Vagina (tissue), 2 donors: ENCODE measurements at regions not wholly inside any gene's neighbourhood (a gene's known extent, or its start where the extent isn't known, plus 50 kb on each side); places are given as distances from the start of the nearest gene placed in this dataset.
"Not testable (repeated sequence)": the region's sequence is repeated elsewhere in the genome, so short reads cannot be mapped to it uniquely, and the experiment has no call there.

Experiments
- DNase-seq, 2 donors: peaks; one replicate each; pipeline ENCODE4 v3.0.0-alpha.2; 2017; ENCODE audit errors: extremely low spot score in 2 of 2
- H3K27ac ChIP-seq: fragments of 200-600 bp; sonication (generic); one replicate; pipeline ENCODE4 v1.5.1; 2019
- H3K27me3 ChIP-seq: fragments of 200-600 bp; sonication (generic); one replicate; pipeline ENCODE4 v1.5.1; 2019
- H3K36me3 ChIP-seq, 2 donors: fragments of 200-600 bp; sonication (generic); one replicate each; pipeline ENCODE4 v1.5.1; 2017 to 2019
- H3K4me1 ChIP-seq: fragments of 200-600 bp; sonication (generic); one replicate; pipeline ENCODE4 v1.5.1; 2019
- H3K4me3 ChIP-seq, 2 donors: fragments of 200-600 bp; sonication (generic); 1 replicate in 1 of 2; 2 replicates in 1 of 2; pipeline ENCODE4 v1.5.1; 2016 to 2019
- H3K9me3 ChIP-seq: fragments of 200-600 bp; sonication (generic); one replicate; pipeline ENCODE4 v1.5.1; 2019
- CTCF ChIP-seq, 3 experiments: fragments of 450-650 bp in 2 of 3; fragments of 200-600 bp in 1 of 3; sonication (generic) in 1 of 3; IDR thresholded peaks; one replicate each; pipeline ENCODE4 v1.5.1; 2017 to 2019; ENCODE audit warnings: antibody characterized with exemption in 3 of 3, mild to moderate bottlenecking in 2 of 3, moderate library complexity in 2 of 3
- intact Hi-C: fragments of 100-400 bp; cut with DNase I; formaldehyde crosslinking; loops from one replicate; pipeline ENCODE4 v1.15.1; 2023

DNA sequence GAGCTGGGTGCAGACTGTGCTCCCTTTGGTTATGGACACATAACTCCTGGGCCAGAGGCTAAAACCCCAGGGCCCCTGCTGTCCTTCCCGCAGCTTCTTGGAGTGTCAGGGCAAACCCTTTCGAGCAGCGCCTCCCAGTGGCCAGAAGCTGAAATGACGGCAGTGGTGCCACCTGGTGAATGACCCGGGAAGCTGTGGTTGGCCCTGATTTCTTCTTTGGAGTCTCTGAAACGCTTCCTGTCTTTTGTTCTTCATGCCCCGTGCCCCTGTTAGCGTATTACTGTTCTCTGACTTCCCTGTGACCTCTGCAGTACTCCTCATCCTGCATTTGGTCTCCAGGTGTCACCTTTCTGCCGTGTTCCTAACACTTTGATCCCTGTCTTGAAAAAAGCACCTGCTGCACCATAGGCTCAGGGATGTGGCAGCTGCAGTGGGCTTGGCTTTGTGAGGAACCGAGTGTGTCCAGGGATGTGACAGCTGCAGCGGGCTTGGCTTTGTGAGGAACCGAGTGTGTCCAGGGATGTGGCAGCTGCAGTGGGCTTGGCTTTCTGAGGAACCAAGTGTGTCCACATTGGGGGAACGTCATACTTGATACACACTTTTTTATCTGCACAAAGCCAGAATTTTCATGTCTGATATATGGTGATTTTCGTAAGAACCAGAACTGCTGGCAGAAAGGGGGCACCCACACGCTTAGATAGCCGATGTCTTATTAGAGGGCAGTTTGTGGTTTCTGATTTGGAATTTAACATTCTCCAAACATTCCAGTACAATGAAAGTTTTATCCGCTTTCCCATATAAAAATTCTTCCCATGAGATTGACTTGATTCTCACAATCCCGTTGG lies 241.8 kb upstream of the FRG2C start:
- H3K9me3 ChIP-seq, H3K27ac ChIP-seq, H3K4me1 ChIP-seq, H3K4me3 ChIP-seq, DNase-seq, H3K36me3 ChIP-seq, H3K27me3 ChIP-seq: not testable (repeated sequence)
- TF ChIP-seq CTCF (IDR thresholded peaks at IDR 0.05) = peak; percentile 56 to 68 (median 60)
- intact Hi-C loops = loop anchor here (10.0 kb wide), 1 partner anchor 128 kb away; no protein-coding TSS in a partner anchor

DNA sequence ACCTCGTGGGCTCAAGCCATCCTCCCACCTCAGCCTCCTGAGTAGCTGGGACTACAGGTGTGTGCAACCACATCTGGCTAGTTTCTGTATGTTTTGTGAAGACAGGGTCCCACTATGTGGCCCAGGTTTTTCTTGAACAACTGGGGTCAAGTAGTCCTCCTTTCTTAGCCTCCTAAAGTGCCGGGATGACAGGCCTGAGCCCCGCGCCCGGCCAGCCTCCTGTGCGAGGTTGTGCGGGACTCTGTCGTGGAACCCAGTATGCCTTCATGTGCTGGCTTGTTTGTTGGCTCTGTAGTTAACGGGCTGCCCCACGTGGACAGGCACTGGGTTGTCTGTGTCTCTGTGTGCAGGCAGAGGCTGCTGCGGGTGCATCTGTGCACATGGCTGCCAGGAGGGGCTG lies 238.7 kb upstream of the FRG2C start:
- H3K9me3 ChIP-seq, H3K4me1 ChIP-seq, DNase-seq, H3K27me3 ChIP-seq, H3K27ac ChIP-seq, H3K36me3 ChIP-seq, H3K4me3 ChIP-seq: not testable (repeated sequence)
- intact Hi-C loops = loop anchor here (10.0 kb wide), 1 partner anchor 131 kb away; no protein-coding TSS in a partner anchor

DNA sequence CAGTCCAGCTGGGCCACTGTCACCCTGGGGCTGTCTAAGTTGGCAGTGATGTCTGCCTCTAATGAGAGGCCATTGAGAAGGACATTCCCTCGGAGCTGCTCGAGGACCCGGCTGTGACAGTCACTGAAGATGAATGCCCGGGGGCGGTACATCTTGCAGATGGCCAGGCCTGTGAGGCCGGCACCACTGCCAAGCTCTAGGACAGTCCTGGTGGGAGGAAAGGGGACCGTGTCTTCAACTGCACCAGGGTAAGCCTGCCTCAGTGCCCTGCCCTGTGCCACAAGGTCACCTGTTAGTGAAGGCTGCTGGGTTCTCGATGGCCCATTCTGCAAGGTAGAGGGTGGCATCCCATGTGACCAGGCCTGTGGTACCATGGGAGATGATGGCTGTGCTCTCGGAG lies 236.6 kb upstream of the FRG2C start:
- not testable (repeated sequence) for H3K27ac ChIP-seq, H3K4me3 ChIP-seq, H3K4me1 ChIP-seq, H3K27me3 ChIP-seq, DNase-seq, H3K9me3 ChIP-seq, H3K36me3 ChIP-seq
- intact Hi-C loops = loop anchor here (10.0 kb wide), 1 partner anchor 133 kb away; no protein-coding TSS in a partner anchor

DNA sequence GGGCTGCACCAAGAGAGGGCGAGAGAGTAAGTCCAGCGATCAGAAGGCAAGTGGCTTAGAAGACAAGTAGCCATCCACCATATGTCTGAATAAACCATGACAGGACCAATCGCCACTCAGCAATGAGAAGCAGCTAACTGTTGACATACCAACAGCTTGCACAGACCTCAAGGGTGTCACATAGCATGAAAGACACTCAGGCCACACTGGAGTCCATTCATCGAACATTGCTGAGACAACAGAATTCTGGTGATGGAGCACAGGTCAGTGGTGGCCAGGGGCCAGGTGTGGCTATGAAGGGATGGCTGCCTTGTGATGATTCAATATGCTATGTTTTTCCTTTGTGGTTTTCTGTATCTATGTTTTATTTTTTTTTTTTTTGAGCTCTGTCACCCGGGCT lies 236.2 kb upstream of the FRG2C start:
- H3K27ac ChIP-seq, H3K4me1 ChIP-seq, H3K9me3 ChIP-seq, DNase-seq, H3K27me3 ChIP-seq, H3K36me3 ChIP-seq, H3K4me3 ChIP-seq: not testable (repeated sequence)
- intact Hi-C loops = loop anchor here (10.0 kb wide), 1 partner anchor 133 kb away; no protein-coding TSS in a partner anchor

GRCh38 chr3:75429561-75430220 lies 234.4 kb upstream of the FRG2C start:
- DNase-seq, H3K27ac ChIP-seq, H3K36me3 ChIP-seq, H3K9me3 ChIP-seq, H3K27me3 ChIP-seq, H3K4me3 ChIP-seq: not testable (repeated sequence)
- H3K4me1 ChIP-seq = peaks cover 21% of the 10 kb centered on the region
- TF ChIP-seq CTCF (IDR thresholded peaks at IDR 0.05) = peak; percentile 62 to 80 (median 77)
- intact Hi-C loops = loop anchor here (10.0 kb wide), 1 partner anchor 135 kb away; no protein-coding TSS in a partner anchor

DNA sequence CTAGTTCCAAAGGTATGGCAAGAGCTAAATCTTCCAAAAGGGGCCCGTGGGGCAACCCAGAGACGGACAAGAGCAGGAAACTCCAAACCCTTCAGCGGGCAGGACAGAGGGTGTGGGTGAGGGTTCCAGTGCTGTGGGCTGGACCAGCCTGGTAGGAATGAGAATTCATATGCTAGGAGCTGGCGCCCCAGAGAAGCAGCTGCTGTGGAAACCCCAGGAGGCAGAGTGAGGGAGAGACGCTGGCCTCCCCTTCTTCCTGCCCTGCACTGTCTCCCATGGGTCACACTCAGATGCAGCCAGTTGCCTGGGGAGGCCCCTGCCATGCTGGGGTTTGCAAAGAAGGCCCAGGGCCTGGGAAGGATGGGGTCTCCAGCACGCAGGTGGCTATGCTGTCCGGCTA lies 233.7 kb upstream of the FRG2C start:
- H3K27me3 ChIP-seq, H3K27ac ChIP-seq, H3K4me3 ChIP-seq, H3K36me3 ChIP-seq, intact Hi-C loops, DNase-seq, H3K9me3 ChIP-seq: not testable (repeated sequence)
- peaks cover 22% of the 10 kb centered on the region for H3K4me1 ChIP-seq

DNA sequence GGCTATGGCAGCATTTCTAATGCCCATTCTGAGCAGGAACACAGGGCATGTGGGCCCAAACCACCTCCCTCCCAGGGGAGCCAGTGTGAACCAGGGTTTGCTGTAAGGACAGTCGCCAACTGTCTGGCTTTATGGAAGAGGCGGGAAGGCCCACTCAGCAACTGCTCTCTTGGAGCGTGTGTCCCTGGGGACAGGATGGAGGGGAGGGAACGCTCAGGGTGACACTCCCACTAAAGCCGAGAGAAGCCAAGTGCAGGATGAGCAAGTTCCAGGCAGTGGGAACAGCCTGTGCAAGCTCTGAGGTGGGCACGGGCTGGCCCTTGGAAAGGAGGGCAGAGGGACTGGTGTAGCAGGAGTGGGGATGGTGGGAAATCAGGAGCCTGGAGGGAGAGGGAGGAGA lies 233.0 kb upstream of the FRG2C start:
- H3K36me3 ChIP-seq, intact Hi-C loops, H3K27me3 ChIP-seq, DNase-seq, H3K9me3 ChIP-seq, H3K27ac ChIP-seq, H3K4me3 ChIP-seq: not testable (repeated sequence)
- H3K4me1 ChIP-seq = peaks cover 22% of the 10 kb centered on the region

- H3K36me3 ChIP-seq, H3K27ac ChIP-seq, intact Hi-C loops, H3K9me3 ChIP-seq, H3K4me3 ChIP-seq, H3K27me3 ChIP-seq, DNase-seq: not testable (repeated sequence)
- H3K4me1 ChIP-seq = peaks cover 22% of the 10 kb centered on the region
Measured at GRCh38 chr3:75432466-75432865, 231.7 kb upstream of the FRG2C start.
